ENCODE measurements at regions not wholly inside any gene's neighbourhood (a gene's known extent, or its start where the extent isn't known, plus 50 kb on each side); places are given as distances from the start of the nearest gene placed in this dataset.
"Not testable (repeated sequence)": the region's sequence is repeated elsewhere in the genome, so short reads cannot be mapped to it uniquely, and the experiment has no call there.

- TF ChIP-seq, protein P1, sequence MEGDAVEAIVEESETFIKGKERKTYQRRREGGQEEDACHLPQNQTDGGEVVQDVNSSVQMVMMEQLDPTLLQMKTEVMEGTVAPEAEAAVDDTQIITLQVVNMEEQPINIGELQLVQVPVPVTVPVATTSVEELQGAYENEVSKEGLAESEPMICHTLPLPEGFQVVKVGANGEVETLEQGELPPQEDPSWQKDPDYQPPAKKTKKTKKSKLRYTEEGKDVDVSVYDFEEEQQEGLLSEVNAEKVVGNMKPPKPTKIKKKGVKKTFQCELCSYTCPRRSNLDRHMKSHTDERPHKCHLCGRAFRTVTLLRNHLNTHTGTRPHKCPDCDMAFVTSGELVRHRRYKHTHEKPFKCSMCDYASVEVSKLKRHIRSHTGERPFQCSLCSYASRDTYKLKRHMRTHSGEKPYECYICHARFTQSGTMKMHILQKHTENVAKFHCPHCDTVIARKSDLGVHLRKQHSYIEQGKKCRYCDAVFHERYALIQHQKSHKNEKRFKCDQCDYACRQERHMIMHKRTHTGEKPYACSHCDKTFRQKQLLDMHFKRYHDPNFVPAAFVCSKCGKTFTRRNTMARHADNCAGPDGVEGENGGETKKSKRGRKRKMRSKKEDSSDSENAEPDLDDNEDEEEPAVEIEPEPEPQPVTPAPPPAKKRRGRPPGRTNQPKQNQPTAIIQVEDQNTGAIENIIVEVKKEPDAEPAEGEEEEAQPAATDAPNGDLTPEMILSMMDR (IDR thresholded peaks at IDR 0.05) = not testable (repeated sequence)
- not testable (repeated sequence) for TF ChIP-seq EZH2 (IDR thresholded peaks at IDR 0.05; ENCODE audit: borderline replicate concordance, insufficient read depth, low read depth, low read length, poor library complexity, severe bottlenecking)
Observed at GRCh38 chr14:106757444-106757843, 1231.1 kb downstream of the TMEM121 start.
